ENCODE measurements at regions not wholly inside any gene's neighbourhood (a gene's known extent, or its start where the extent isn't known, plus 50 kb on each side); places are given as distances from the start of the nearest gene placed in this dataset.
"Not testable (repeated sequence)": the region's sequence is repeated elsewhere in the genome, so short reads cannot be mapped to it uniquely, and the experiment has no call there.

GRCh38 chr9:2424619-2425033, 197.0 kb upstream of the VLDLR start:
- H3K27me3 Mint-ChIP-seq (ENCODE audit: low read depth), result no peaks in the 10 kb centered on the region
- peaks cover 2% of the 10 kb centered on the region for H3K9me3 Mint-ChIP-seq
- no peaks in the 10 kb centered on the region for H3K36me3 Mint-ChIP-seq (ENCODE audit: low read depth)
- TF ChIP-seq CTCF (IDR thresholded peaks at IDR 0.05; ENCODE audit: unreplicated experiment in 3 of 3), result no peak
- no peak overlapping the region for H3K4me3 Mint-ChIP-seq
- H3K27ac Mint-ChIP-seq, result peak overlapping the region; percentile 82 to 89 (median 88)
- H3K4me1 Mint-ChIP-seq, result peaks cover 50% of the 10 kb centered on the region

GRCh38 chr9:2425676-2426075, 195.9 kb upstream of the VLDLR start:
- no peaks in the 10 kb centered on the region for H3K27me3 Mint-ChIP-seq (ENCODE audit: low read depth)
- H3K36me3 Mint-ChIP-seq (ENCODE audit: low read depth), result no peaks in the 10 kb centered on the region
- peaks cover 41% of the 10 kb centered on the region for H3K4me1 Mint-ChIP-seq
- H3K27ac Mint-ChIP-seq, result peak overlapping the region; percentile 54 to 89 (median 88)
- H3K4me3 Mint-ChIP-seq, result no peak overlapping the region
- no peak for TF ChIP-seq CTCF (IDR thresholded peaks at IDR 0.05; ENCODE audit: unreplicated experiment in 3 of 3)
- H3K9me3 Mint-ChIP-seq, result peaks cover 2% of the 10 kb centered on the region

GRCh38 chr9:2427120-2427891, 194.3 kb upstream of the VLDLR start:
- TF ChIP-seq CTCF (IDR thresholded peaks at IDR 0.05; ENCODE audit: unreplicated experiment in 3 of 3), result no peak
- H3K27ac Mint-ChIP-seq, result peak overlapping the region in 2 of 3 experiments; percentile 14 to 32
- peaks cover 28% of the 10 kb centered on the region for H3K4me1 Mint-ChIP-seq
- no peaks in the 10 kb centered on the region for H3K36me3 Mint-ChIP-seq (ENCODE audit: low read depth)
- no peaks in the 10 kb centered on the region for H3K9me3 Mint-ChIP-seq
- H3K27me3 Mint-ChIP-seq (ENCODE audit: low read depth), result no peaks in the 10 kb centered on the region
- H3K4me3 Mint-ChIP-seq, result no peak overlapping the region

- no peak overlapping the region for H3K4me3 Mint-ChIP-seq
- H3K27ac Mint-ChIP-seq, result no peak overlapping the region
- H3K9me3 Mint-ChIP-seq, result peaks cover 73% of the 10 kb centered on the region
- no peak for TF ChIP-seq CTCF (IDR thresholded peaks at IDR 0.05; ENCODE audit: unreplicated experiment in 3 of 3)
- no peaks in the 10 kb centered on the region for H3K27me3 Mint-ChIP-seq (ENCODE audit: low read depth)
- no peaks in the 10 kb centered on the region for H3K4me1 Mint-ChIP-seq
- peaks cover 40% of the 10 kb centered on the region for H3K36me3 Mint-ChIP-seq (ENCODE audit: low read depth)
These were observed 181.6 kb upstream of the VLDLR start for GRCh38 chr9:2439957-2440356.

GRCh38 chr9:2443933-2444332, 177.7 kb upstream of the VLDLR start:
- peaks cover 59% of the 10 kb centered on the region for H3K9me3 Mint-ChIP-seq
- H3K4me3 Mint-ChIP-seq; H3K27me3 Mint-ChIP-seq (ENCODE audit: low read depth); H3K4me1 Mint-ChIP-seq; H3K27ac Mint-ChIP-seq: not testable (repeated sequence)
- H3K36me3 Mint-ChIP-seq (ENCODE audit: low read depth), result peaks cover 32% of the 10 kb centered on the region

GRCh38 chr9:2448193-2448738, 173.3 kb upstream of the VLDLR start:
- peaks cover 5% of the 10 kb centered on the region for H3K36me3 Mint-ChIP-seq (ENCODE audit: low read depth)
- H3K27ac Mint-ChIP-seq, result no peak overlapping the region
- peaks cover 28% of the 10 kb centered on the region for H3K9me3 Mint-ChIP-seq
- peaks cover 13% of the 10 kb centered on the region for H3K4me1 Mint-ChIP-seq
- H3K4me3 Mint-ChIP-seq, result no peak overlapping the region
- H3K27me3 Mint-ChIP-seq (ENCODE audit: low read depth), result no peaks in the 10 kb centered on the region
- TF ChIP-seq CTCF (IDR thresholded peaks at IDR 0.05; ENCODE audit: unreplicated experiment in 3 of 3), result no peak

Data from nephron (organoid).